Head of caudate nucleus (tissue), 42 donors: ENCODE measurements at regions not wholly inside any gene's neighbourhood (a gene's known extent, or its start where the extent isn't known, plus 50 kb on each side); places are given as distances from the start of the nearest gene placed in this dataset.
"Not testable (repeated sequence)": the region's sequence is repeated elsewhere in the genome, so short reads cannot be mapped to it uniquely, and the experiment has no call there.

ENCODE experiments used
- DNase-seq, 42 donors: peaks; one replicate each; pipeline versions ENCODE4 v3.0.0 to v3.0.0-alpha.2; 2020 to 2021; ENCODE audit warnings: mixed read lengths in 7 of 42
- intact Hi-C: fragments of 100-400 bp; cut with DNase I; formaldehyde crosslinking; loops from one replicate; pipeline ENCODE4 v1.15.0; 2022

DNA sequence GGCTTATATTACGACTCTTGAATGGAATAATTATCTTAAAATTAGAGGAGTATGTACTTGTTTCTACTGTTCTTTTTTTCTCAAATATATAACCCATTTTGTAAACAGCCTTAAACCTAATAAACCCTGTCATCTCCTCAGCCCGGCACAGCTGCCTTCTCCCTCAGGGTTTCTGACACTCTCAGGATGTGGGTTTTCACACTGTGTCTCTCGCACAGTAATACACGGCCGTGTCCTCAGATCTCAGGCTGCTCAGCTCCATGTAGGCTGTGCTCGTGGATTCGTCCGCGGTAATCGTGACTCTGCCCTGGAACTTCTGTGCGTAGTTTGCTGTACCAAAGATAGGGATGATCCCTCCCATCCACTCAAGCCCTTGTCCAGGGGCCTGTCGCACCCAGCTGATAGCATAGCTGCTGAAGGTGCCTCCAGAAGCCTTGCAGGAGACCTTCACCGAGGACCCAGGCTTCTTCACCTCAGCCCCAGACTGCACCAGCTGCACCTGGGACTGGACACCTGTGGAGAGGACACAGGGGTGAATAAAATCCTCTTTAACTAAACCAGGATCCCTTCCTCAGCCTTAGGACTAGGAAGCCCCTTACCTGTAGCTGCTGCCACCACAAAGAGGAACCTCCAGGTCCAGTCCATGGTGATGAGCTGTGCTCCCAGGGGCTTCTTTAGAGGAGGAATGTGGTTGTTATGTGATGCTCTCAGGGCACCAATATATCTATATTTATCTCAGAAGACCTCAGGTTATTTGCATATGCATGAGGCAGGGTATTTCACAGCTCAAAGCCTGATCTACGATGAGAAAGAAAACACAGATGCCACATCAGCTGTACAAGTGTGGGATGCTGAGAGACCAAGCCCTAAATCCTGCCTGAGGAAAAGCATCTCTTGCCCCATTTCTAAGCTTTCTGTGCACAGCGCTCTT lies 1235.8 kb downstream of the TMEM121 start:
- intact Hi-C loops, DNase-seq: not testable (repeated sequence)

DNA sequence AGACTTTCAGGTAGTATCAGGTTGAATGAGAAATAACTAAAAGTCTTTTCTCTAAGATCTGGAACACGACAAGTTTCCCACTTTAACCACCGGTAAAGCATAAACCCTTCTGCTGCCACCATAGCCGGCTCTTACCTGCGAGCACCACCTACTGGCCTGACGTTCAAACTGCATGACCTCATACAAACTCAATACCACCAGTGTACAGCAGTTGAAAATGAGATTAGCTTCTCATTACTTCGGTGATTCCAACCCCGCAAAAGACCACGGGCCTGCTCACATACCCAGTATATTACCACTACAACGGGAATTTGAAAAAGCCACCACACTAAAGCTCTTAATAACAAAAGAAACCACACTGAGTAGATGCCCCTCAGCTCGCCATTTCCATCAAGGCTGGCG lies 1238.6 kb downstream of the TMEM121 start:
- intact Hi-C loops, DNase-seq: not testable (repeated sequence)

DNA sequence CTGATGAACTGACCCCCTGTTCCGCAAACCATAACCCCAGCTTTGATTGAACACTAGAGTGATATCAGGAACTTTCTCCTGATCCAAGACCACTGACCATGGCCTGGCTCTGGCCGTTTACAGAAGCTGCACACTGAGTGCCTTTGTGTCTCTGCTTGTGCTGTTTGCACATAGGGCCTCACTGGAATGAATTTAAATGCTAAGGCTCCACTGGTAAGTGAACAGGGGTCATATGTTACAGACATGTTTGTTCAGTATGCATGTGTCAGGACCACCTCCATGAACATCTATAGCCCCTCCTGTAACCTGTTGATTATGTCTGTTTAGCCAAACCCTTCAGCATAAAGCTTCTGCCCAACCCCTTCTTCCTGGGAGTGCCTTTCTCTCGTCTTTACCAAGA lies 1239.8 kb downstream of the TMEM121 start:
- DNase-seq, result no peak
- intact Hi-C loops, result no loop called here

DNA sequence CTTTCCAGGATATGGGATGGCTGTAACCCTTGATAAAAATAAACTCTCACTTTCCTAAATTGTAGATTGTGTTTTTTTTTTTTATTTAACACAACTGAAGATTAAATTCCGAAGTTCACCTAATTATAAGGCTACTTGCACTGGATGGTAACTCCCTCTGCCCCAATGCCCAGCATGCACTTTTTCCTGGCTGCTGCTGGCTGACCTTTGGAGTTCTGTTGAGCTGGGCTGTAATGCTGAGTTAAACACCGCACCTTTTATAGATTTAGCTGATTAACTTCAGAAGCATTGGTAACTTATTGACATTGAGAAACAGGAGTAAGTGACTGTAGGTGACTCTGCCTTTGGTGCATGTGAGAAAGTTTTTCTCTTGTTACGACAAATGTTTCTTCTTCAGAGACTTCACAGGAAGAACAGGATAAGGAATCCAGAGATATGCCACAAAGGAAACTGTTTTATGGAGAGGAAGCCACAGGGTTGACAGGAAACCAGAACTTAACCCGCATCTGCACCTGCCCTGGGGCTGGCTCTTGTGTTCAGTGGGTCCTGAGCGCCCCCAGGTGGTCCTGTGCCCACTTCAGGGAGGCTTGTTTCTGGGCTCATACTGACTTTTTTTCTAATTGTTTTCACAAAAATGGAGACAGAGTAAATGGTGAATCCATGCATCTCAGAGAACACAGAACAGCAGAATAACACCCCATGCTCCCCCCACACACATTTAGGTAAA lies 1240.3 kb downstream of the TMEM121 start:
- intact Hi-C loops, DNase-seq: not testable (repeated sequence)

DNA sequence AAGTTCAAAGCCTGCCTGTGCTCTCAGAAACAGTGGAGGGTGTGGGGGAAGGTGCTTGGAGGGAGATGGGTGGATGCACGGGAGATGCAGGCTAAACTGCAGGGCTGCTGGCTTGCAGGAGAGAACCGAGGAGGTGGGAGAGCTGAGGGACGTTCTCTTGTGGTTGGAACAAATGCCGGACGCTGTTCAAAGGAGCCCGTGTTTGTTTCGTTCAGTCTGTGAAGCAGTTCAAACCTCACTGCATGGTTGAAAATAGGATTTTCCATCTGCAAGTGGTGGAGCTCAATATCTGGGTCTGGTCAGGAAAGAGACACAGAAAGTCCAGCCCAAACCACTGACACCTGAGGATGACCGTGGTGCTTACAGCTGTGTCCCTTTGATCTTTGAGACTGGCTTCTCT lies 1241.8 kb downstream of the TMEM121 start:
- DNase-seq, intact Hi-C loops: not testable (repeated sequence)

DNA sequence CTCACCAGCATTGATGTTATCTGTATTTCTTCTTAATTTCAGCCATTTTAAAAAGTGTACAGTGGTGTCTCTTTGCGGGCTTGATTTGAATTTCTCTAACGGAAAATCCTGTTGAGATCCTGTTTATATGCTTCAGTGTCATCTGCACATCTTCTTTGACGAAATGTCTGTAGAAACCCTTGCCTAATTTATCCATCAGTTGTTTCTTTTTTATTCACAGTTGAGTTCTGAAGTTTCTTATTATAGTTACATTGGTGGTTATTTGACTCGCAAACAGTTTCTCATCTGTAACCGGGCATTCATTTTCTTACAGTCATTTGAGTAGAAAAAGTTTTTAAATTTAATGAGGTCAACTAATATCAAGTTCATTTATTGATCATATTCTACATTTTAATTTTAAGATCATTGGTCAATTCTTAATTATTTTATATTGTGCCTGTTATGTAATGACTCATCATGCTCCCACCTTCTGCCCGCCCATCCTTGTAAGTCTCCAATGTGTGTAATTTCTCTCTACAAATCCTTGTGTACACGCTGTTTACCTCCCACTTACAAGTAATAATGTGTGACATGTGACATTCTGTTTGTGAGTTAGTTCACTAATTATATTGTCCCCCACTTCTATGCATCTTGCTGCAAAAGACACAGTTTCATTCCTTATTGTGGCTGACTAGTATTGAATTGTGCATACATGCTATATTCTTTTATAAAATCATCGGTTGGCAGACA lies 1242.8 kb downstream of the TMEM121 start:
- DNase-seq, intact Hi-C loops: not testable (repeated sequence)

DNA sequence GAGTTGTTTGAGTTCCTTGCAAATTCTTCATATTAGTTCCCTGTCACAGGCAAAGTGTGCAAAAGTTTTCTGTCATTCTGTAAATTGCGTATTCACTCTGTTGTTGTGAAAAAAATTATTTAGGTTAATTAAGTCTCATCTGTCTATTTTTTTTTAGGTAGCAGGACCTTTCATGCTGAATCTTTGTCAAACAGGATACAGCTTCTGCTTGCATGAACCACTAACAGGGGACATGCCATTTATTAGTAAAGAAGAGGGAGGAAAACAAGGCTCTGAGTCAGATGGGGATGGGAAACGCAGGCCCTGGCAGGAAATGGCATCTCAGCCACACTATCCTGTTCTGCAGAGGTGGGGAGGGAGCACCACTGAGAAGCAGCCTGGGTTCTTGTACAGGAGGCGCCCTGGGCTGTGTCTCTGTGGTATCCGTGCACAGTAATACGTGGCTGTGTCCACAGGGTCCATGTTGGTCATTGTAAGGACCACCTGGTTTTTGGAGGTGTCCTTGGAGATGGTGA lies 1243.8 kb downstream of the TMEM121 start:
- intact Hi-C loops, DNase-seq: not testable (repeated sequence)

DNA sequence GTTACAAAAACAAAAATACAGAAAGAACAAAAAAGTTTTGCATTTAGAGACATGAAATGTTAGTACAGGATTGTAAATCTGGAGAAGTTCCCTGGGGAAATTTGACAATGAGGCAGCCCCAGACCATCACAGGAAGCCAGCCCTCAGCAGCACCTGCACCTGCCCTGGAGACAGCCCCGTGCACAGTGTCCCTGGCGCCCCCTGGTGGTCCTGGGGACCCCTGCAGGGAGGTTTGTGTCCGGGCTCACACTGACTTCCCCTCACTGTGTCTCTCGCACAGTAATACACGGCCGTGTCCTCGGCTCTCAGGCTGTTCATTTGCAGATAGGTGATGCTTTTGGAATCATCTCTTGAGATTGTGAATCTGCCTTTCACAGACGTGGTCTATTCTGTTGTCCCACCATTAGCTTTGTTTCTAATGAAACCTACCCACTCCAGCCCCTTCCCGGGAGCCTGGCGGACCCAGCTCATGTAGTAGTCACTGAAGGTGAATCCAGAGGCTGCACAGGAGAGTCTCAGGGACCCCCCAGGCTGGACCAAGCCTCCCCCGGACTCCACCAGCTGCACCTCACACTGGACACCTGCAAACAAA lies 1248.6 kb downstream of the TMEM121 start:
- DNase-seq, result peak in 22 of 42 donors; percentile 1 to 60 (median 21)
- intact Hi-C loops, result not testable (repeated sequence)

DNA sequence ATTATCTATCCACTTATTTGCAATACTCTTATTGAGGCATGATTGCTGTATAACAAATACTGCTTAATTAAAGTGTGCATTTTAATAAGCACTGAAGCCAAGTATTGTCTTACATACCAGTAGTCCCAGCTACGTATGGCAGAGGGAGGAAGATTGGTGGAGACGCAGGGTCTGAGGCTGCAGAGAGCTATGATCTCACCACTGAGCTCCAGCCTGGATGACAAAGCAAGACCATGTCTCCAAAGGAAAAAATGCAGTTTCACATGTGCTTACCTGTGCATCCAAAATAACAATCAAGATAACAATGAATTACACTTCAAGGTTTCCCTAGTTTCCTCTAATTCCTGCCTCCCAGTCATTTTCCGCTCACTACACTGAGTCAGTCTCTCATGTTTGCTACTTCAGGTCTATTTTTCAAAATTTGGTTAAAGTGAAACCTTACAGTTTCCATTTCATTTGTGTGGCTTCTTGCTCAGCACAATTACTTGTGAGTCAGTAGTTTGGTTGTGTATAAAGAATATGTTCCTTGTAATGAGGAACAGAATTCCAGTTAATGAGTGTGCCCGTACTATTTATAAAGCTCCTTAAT lies 1250.1 kb downstream of the TMEM121 start:
- intact Hi-C loops, result no loop called here
- no peak for DNase-seq

DNA sequence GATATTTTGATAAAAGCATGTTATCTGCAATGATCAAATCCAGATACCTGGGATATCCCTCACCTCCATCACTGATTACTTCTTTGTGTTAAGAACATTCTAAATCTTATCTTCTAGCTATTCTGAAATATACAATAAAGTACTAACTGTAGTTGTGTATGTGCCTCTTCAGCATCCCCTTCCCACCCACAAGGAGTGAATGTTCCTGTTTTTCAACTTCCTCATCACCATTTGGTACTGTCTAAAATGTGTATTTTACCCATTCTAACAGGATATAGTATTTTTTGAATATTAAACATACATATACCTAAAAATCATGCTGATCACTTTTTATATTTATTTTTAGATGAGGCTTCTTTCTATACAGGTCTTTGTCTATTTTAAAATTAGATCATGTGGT lies 1252.6 kb downstream of the TMEM121 start:
- intact Hi-C loops, result no loop called here
- no peak for DNase-seq

DNA sequence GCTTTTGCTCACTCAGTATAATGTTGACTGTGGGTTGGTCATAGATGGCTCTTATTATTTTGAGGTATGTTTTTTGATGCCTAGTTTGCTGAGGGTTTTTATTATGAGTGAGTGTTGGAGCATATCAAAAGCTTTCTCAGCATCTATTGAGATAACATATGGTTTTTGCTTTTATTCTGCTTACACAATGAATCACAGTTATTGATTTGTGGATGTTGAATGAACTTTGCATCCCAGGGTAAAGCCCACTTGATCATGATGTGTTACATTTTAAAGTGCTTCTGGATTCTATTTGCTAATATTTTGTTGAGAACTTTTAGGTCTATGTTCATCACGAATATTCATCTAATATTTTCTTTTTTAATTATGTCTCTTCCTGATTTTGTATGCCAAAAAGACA lies 1260.3 kb downstream of the TMEM121 start:
- no peak for DNase-seq
- intact Hi-C loops, result no loop called here

DNA sequence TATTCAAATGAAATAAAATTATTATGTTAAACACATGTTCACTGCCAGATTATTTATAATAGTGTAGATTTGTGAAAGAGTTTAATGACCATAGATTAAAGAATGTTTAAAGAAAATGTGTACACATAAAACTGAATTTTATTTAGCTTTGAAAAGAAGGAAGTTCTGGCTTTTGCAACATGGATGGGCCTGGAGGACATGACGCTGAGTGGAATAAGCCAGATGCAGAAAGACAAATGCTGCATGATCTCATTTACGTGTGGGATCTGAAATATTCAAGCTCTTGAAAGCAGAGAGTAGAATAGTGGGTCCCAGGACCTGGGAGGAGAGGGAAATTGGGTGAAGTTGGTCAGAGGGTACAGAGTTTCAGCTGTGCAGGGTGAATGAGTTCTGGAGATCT lies 1261.2 kb downstream of the TMEM121 start:
- DNase-seq, result no peak
- intact Hi-C loops, result no loop called here

DNA sequence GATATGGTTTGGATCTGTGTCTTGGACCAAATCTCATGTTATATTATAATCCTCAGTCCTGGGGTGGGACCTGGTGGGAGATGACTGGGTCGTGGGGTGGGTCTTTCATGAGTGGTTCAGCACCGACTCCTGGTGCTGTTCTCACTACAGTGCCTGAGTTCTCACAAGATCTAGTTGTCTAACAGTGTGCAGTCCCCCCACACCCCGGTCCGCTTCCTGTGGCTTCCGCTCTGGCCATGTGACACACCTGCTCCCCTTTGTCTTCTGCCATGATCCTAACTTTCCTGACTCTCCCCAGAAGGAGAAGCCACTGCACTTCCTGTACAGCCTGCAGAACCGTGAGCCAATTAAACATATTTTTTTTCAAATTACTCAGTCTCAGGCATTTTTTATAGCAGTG lies 1262.2 kb downstream of the TMEM121 start:
- intact Hi-C loops, result no loop called here
- no peak for DNase-seq

DNA sequence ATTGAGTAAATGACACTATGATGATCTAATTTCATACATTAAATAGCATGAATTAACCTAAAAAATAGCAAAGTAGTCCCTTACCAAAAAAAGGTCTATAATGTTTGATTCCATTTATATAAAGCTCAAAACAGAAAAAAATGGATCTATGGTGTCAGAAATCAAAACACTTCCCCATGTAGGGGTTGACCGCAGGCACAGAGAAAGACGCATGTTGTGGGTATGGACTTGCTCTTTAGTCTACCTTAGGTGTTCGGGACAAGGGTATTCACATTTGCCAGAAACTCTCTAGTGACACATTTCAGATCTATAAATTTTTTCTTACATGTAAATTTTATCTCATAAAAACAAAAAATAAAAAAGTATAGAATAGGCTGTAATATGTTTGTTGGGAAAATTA lies 1262.9 kb downstream of the TMEM121 start:
- intact Hi-C loops, result no loop called here
- no peak for DNase-seq

DNA sequence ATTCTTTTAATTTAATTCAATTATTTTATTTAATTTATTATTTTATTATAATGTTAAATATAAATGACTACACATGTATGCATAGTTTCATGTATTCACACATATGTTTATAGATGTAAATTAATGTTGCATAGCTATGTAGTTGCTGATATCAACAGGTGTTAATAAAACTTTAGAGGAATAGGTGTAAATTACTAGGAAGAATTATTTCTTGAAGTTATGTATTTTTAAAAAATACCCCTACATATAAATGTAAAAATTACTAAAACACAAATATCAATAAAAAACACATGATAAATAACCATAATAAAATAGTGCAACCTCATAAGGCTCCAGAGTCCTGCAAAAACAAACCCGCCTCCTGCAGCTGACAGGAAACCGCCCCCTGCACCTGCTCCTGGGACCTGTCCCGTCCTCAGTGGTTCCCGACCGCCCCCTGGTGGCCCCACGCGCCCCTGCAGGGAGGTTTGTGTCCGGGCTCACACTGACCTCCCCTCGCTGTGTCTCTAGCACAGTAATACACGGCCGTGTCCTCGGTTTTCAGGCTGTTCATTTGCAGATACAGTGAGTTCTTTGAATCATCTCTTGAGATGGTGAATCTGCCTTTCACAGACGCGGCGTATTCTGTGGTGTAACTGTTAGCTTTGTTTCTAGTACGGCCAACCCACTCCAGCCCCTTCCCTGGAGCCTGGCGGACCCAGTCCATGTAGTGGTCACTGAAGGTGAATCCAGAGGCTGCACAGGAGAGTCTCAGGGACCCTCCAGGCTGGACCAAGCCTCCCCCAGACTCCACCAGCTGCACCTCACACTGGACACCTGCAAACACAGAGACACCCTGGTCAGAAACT lies 1264.0 kb downstream of the TMEM121 start:
- peak in 35 of 42 donors; percentile 9 to 77 (median 39) for DNase-seq
- intact Hi-C loops, result no loop called here

DNA sequence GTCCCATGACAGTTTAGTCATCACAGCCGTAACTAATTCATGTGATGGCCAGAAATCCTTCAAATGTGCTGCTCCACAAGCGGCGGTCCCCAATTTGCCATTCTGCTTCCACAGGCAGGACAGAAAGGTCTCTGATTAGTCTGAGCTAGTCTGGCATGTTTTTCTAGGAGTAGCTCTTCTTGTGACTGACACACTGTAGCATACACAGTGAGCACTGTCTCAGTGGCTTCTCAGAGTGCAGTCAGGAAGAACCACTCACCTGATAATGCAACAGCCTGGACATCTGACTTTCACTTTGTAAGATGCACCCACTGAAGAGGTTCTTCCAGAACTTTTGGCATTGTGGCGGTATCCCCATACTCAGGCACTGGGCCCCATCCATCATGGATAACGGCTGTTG lies 1266.2 kb downstream of the TMEM121 start:
- intact Hi-C loops, result no loop called here
- no peak for DNase-seq

DNA sequence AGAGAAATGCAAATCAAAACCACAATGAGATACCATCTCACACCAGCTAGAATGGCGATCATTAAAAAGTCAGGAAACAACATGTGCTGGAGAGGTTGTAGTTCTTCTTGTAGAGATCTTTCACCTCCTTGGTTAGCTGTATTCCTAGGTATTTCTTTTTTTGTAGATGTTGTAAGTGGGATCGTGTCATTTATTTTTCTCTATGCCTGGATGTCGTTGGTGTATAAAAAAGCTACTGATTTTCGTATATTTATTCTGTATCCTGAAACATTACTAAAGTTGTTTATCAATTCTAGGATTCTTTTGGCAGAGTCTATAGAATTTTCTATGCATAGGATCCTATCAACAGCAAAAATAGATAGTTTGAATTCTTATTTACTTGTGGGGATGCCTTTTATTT lies 1271.8 kb downstream of the TMEM121 start:
- intact Hi-C loops, DNase-seq: not testable (repeated sequence)
